ENCODE measurements at regions not wholly inside any gene's neighbourhood (a gene's known extent, or its start where the extent isn't known, plus 50 kb on each side); places are given as distances from the start of the nearest gene placed in this dataset.

DNA sequence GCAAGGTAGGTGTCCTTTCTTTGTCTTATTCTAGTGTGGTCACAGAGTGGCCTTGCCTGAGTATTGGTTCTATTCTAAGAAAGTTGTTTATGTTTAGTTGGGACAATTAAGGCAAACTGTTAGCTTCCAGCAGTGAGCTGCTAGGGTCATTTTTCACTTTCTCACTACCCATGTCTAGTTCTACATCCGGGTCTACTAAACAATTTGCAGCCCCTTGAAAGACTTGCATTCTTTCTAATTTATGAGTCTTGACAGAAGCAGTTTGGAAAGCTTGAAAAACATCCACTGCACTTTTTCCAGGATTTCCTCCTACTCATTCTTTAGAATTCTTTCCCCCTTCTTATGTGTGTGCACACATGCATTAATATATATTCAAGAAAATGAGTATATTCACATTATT is 892.2 kb upstream of the ACO1 start:
- H3K27me3 ChIP-seq (ENCODE audit: insufficient read depth, low read depth), result no peaks in the 10 kb centered on the region
- no peak for TF ChIP-seq EZH2 (IDR thresholded peaks at IDR 0.05; ENCODE audit: low read depth)
- TF ChIP-seq, protein P1, sequence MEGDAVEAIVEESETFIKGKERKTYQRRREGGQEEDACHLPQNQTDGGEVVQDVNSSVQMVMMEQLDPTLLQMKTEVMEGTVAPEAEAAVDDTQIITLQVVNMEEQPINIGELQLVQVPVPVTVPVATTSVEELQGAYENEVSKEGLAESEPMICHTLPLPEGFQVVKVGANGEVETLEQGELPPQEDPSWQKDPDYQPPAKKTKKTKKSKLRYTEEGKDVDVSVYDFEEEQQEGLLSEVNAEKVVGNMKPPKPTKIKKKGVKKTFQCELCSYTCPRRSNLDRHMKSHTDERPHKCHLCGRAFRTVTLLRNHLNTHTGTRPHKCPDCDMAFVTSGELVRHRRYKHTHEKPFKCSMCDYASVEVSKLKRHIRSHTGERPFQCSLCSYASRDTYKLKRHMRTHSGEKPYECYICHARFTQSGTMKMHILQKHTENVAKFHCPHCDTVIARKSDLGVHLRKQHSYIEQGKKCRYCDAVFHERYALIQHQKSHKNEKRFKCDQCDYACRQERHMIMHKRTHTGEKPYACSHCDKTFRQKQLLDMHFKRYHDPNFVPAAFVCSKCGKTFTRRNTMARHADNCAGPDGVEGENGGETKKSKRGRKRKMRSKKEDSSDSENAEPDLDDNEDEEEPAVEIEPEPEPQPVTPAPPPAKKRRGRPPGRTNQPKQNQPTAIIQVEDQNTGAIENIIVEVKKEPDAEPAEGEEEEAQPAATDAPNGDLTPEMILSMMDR (conservative IDR thresholded peaks at IDR 0.05), result no peak
- H3K9me3 ChIP-seq (ENCODE audit: insufficient read depth, low read depth), result no peaks in the 10 kb centered on the region
- no peak overlapping the region for H3K27ac ChIP-seq
- no peaks in the 10 kb centered on the region for H3K79me2 ChIP-seq (ENCODE audit: low read depth)
- H3K4me1 ChIP-seq (replicated peaks; ENCODE audit: insufficient read depth), result no peaks in the 10 kb centered on the region
- BruUV-seq (replicated peaks), result no TSS peak
- no peaks in the 10 kb centered on the region for H4K20me1 ChIP-seq (ENCODE audit: insufficient read depth)
- ChIA-PET CTCF (no interaction called here), POLR2A (ENCODE audit: unreplicated experiment) (no interaction called here)
- intact Hi-C loops (cut with micrococcal nuclease; ENCODE audit: unreplicated experiment), result no loop called here
- no peaks in the 10 kb centered on the region for H3K36me3 ChIP-seq (ENCODE audit: low read depth)
- H3K9me2 ChIP-seq (ENCODE audit: insufficient read depth), result no peaks in the 10 kb centered on the region
- DNase-seq, result no peak
- no peak overlapping the region for H3K4me2 ChIP-seq
- no peak overlapping the region for H3K4me3 ChIP-seq
- H3F3A ChIP-seq (ENCODE audit: insufficient read depth, low read depth), result no peaks in the 10 kb centered on the region
- H2AFZ ChIP-seq, result no peak overlapping the region

DNA sequence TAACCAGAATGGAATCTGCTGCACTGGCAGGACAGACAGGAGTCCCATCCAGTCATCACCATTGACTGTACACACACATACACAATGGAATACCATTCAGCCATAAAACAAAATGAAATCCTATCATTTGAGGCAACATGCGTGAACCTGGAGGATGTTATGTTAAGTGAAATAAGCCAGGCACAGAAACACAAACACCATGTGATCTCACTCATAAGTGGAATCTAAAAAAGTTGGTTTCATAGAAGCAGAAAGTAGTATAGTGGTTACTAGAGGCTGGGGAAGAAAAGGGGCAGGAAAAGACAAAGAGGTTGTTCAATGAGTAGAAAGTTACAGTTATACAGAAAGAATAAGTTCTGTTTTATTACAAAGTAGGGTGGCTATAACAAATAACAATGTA is 884.0 kb upstream of the ACO1 start:
- Histone ChIP-seq H3K36me3 (ENCODE audit: low read depth) (no peaks in the 10 kb centered on the region), H3K4me3 (no peak overlapping the region), H4K20me1 (ENCODE audit: insufficient read depth) (no peaks in the 10 kb centered on the region), H3K9me3 (ENCODE audit: insufficient read depth, low read depth) (no peaks in the 10 kb centered on the region), H3F3A (ENCODE audit: insufficient read depth, low read depth) (no peaks in the 10 kb centered on the region), H3K27me3 (ENCODE audit: insufficient read depth, low read depth) (no peaks in the 10 kb centered on the region), H3K27ac (no peak overlapping the region), H3K4me2 (no peak overlapping the region), H3K9me2 (ENCODE audit: insufficient read depth) (no peaks in the 10 kb centered on the region), H3K79me2 (ENCODE audit: low read depth) (no peaks in the 10 kb centered on the region), H3K4me1 (replicated peaks; ENCODE audit: insufficient read depth) (no peaks in the 10 kb centered on the region), H2AFZ (no peak overlapping the region)
- intact Hi-C loops (cut with micrococcal nuclease; ENCODE audit: unreplicated experiment), result no loop called here
- ChIA-PET CTCF (no interaction called here), POLR2A (ENCODE audit: unreplicated experiment) (no interaction called here)
- DNase-seq, result no peak
- no TSS peak for BruUV-seq (replicated peaks)
- no peak for TF ChIP-seq EZH2 (IDR thresholded peaks at IDR 0.05; ENCODE audit: low read depth)
- TF ChIP-seq, protein P1 (conservative IDR thresholded peaks at IDR 0.05), result no peak

DNA sequence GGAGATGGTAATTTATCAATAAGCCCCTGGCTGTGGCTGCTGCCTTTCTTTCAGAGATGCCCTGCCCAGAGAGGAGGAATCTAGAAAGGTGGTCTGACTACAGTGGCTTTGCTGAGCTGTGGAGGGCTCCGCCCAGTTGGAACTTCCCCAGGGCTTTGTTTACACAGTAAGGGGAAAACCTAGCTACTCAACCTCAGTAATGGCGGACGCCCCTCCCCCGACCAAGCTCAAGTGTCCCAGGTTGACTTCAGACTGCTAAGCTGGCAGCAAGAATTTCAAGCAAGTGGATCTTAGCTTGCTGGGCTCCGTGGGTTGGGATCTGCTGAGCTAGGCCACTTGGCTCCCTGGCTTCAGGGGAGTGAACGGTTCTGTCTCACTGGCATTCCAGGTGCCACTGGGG is 865.4 kb upstream of the ACO1 start:
- H2AFZ ChIP-seq, result no peak overlapping the region
- TF ChIP-seq, protein P1 (conservative IDR thresholded peaks at IDR 0.05), result no peak
- no peak for TF ChIP-seq EZH2 (IDR thresholded peaks at IDR 0.05; ENCODE audit: low read depth)
- CTCF ChIA-PET, result no interaction called here

More for the DNA sequence above, 865.4 kb upstream of the ACO1 start:
- Histone ChIP-seq H3F3A (ENCODE audit: insufficient read depth, low read depth) (no peaks in the 10 kb centered on the region), H3K4me1 (replicated peaks; ENCODE audit: insufficient read depth) (no peaks in the 10 kb centered on the region), H3K79me2 (ENCODE audit: low read depth) (no peaks in the 10 kb centered on the region), H3K27ac (no peak overlapping the region), H3K27me3 (ENCODE audit: insufficient read depth, low read depth) (no peaks in the 10 kb centered on the region), H3K9me3 (ENCODE audit: insufficient read depth, low read depth) (no peaks in the 10 kb centered on the region), H3K36me3 (ENCODE audit: low read depth) (no peaks in the 10 kb centered on the region), H3K9me2 (ENCODE audit: insufficient read depth) (no peaks in the 10 kb centered on the region), H3K4me2 (no peak overlapping the region), H3K4me3 (no peak overlapping the region), H4K20me1 (ENCODE audit: insufficient read depth) (no peaks in the 10 kb centered on the region)
- POLR2A ChIA-PET (ENCODE audit: unreplicated experiment), result no interaction called here
- no TSS peak for BruUV-seq (replicated peaks)
- intact Hi-C loops (cut with micrococcal nuclease; ENCODE audit: unreplicated experiment), result no loop called here
- DNase-seq, result peak in 1 of 2 experiments; percentile 4

Measured in PC-9 (cell line).